Activated CD4-positive, alpha-beta T cell treated with anti-CD3 and anti-CD28 coated beads, Interleukin-2, amount 10 ng/mL, durations not matched to agents 7 days and 5 days (primary cell): ENCODE measurements at regions not wholly inside any gene's neighbourhood (a gene's known extent, or its start where the extent isn't known, plus 50 kb on each side); places are given as distances from the start of the nearest gene placed in this dataset.
"Not testable (repeated sequence)": the region's sequence is repeated elsewhere in the genome, so short reads cannot be mapped to it uniquely, and the experiment has no call there.

ENCODE experiments used
- CTCF ChIA-PET: fragments of 350-600 bp; sonication (Branson Sonifier 250); formaldehyde crosslinking; loops from one replicate; lab custom pipeline; 2021; ENCODE audit warnings: antibody characterized with exemption; lab: Charles Lee
- POLR2A ChIA-PET: fragments of 350-600 bp; sonication (Branson Sonifier 250); formaldehyde crosslinking; loops from one replicate; lab custom pipeline; 2021; ENCODE audit warnings: antibody characterized with exemption; lab: Charles Lee
- DNase-seq: peaks from one replicate; pipeline ENCODE4 v3.0.0-alpha.2; 2020
- H3K27ac Mint-ChIP-seq: one replicate; pipeline ENCODE4 v1.8.0; 2021; ENCODE audit warnings: mild to moderate bottlenecking, moderate library complexity, mixed read lengths
- H3K27me3 Mint-ChIP-seq: one replicate; pipeline ENCODE4 v1.8.0; 2021; ENCODE audit warnings: mixed read lengths
- H3K36me3 Mint-ChIP-seq: one replicate; pipeline ENCODE4 v1.8.0; 2021; ENCODE audit warnings: low read depth, mixed read lengths
- H3K4me1 Mint-ChIP-seq: one replicate; pipeline ENCODE4 v1.8.0; 2021; ENCODE audit warnings: mixed read lengths
- H3K4me3 Mint-ChIP-seq: one replicate; pipeline ENCODE4 v1.8.0; 2021; ENCODE audit warnings: mild to moderate bottlenecking, moderate library complexity, mixed read lengths
- H3K9me3 Mint-ChIP-seq: one replicate; pipeline ENCODE4 v1.8.0; 2021; ENCODE audit warnings: mixed read lengths

DNA sequence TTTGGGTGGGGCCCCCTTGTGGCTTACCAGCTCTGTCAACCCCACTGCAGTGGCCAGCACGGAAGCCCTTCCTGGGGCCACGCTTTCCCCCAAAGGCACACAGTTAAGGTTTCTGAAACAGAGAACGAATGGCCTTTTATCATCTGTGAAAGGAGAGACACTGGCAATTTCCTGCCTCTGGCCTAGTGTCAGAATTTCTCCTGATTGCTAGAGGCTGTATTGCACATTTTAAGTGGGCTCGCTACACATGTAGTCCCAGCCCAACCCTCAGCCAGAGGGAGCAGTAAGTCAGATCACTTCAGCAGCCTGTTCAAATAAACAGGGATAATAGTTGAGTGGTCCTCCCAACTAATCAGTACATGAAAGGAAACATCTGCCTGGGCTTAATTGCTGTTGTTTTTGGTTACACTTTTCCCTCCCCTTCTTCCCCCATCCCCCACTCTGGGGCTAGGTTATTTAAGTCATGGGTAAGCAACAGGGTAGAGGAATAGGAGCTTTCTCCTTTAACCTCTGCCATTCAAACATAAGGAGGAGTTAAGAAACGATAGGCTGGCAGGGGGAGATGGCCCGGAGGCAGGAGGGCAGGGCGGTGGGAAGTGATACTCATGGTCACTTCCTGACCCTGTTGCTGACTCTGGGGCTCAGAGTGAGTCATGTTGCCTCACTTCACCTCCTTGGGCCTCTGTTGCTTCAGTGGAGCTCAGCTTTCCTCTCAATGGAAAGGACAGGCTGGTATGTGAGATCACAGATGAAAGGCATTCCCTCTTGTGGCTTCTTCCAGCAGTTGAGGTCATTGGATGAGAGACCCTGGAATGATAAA lies 89.3 kb upstream of the IKBKE start:
- CTCF ChIA-PET, H3K9me3 Mint-ChIP-seq, H3K27me3 Mint-ChIP-seq, H3K36me3 Mint-ChIP-seq, POLR2A ChIA-PET, H3K4me3 Mint-ChIP-seq, H3K4me1 Mint-ChIP-seq: not testable (repeated sequence)
- peak; percentile 10 for DNase-seq
- peak overlapping the region; percentile 85 for H3K27ac Mint-ChIP-seq

GRCh38 chr1:206384029-206384807 lies 86.1 kb upstream of the IKBKE start:
- H3K36me3 Mint-ChIP-seq, H3K4me1 Mint-ChIP-seq, POLR2A ChIA-PET, H3K4me3 Mint-ChIP-seq, H3K9me3 Mint-ChIP-seq, CTCF ChIA-PET, H3K27me3 Mint-ChIP-seq: not testable (repeated sequence)
- H3K27ac Mint-ChIP-seq: peak overlapping the region; percentile 36
- DNase-seq: peak; percentile 54

DNA sequence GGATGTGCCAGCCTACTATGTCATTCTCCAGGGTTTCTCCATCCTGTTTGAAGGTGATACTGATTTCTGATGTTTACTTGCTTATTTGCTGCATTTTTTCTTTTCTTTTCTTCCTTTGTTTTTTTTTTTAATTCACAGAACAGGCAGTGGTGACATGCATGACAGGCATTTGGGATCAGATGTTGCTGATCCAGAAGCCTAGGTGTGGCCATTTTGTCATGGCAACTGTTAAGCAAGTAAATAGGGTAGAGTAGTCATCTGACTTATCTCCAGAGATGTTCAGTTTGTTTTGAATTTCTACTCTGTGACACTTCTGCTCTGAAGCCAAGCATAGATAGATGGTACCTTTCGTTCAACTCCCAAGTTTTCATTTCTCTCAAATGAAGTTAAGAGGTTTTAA lies 85.4 kb upstream of the IKBKE start:
- CTCF ChIA-PET, DNase-seq, H3K27me3 Mint-ChIP-seq, POLR2A ChIA-PET, H3K27ac Mint-ChIP-seq, H3K9me3 Mint-ChIP-seq, H3K36me3 Mint-ChIP-seq, H3K4me1 Mint-ChIP-seq, H3K4me3 Mint-ChIP-seq: not testable (repeated sequence)

GRCh38 chr1:206387631-206388030 lies 82.6 kb upstream of the IKBKE start:
- H3K9me3 Mint-ChIP-seq, H3K27me3 Mint-ChIP-seq, CTCF ChIA-PET, H3K27ac Mint-ChIP-seq, H3K4me1 Mint-ChIP-seq, DNase-seq, POLR2A ChIA-PET, H3K4me3 Mint-ChIP-seq, H3K36me3 Mint-ChIP-seq: not testable (repeated sequence)

- CTCF ChIA-PET, H3K4me1 Mint-ChIP-seq, H3K9me3 Mint-ChIP-seq, H3K36me3 Mint-ChIP-seq, H3K27me3 Mint-ChIP-seq, DNase-seq, H3K4me3 Mint-ChIP-seq, POLR2A ChIA-PET, H3K27ac Mint-ChIP-seq: not testable (repeated sequence)
These were observed 78.4 kb upstream of the IKBKE start for GRCh38 chr1:206391903-206392302.

GRCh38 chr1:206397501-206397900 lies 72.8 kb upstream of the IKBKE start:
- H3K4me3 Mint-ChIP-seq, POLR2A ChIA-PET, H3K4me1 Mint-ChIP-seq, H3K27ac Mint-ChIP-seq, DNase-seq, H3K27me3 Mint-ChIP-seq, CTCF ChIA-PET, H3K9me3 Mint-ChIP-seq, H3K36me3 Mint-ChIP-seq: not testable (repeated sequence)

GRCh38 chr1:206398261-206398660 lies 72.0 kb upstream of the IKBKE start:
- H3K9me3 Mint-ChIP-seq, H3K27me3 Mint-ChIP-seq, H3K27ac Mint-ChIP-seq, H3K4me1 Mint-ChIP-seq, H3K36me3 Mint-ChIP-seq, CTCF ChIA-PET, DNase-seq, POLR2A ChIA-PET, H3K4me3 Mint-ChIP-seq: not testable (repeated sequence)

DNA sequence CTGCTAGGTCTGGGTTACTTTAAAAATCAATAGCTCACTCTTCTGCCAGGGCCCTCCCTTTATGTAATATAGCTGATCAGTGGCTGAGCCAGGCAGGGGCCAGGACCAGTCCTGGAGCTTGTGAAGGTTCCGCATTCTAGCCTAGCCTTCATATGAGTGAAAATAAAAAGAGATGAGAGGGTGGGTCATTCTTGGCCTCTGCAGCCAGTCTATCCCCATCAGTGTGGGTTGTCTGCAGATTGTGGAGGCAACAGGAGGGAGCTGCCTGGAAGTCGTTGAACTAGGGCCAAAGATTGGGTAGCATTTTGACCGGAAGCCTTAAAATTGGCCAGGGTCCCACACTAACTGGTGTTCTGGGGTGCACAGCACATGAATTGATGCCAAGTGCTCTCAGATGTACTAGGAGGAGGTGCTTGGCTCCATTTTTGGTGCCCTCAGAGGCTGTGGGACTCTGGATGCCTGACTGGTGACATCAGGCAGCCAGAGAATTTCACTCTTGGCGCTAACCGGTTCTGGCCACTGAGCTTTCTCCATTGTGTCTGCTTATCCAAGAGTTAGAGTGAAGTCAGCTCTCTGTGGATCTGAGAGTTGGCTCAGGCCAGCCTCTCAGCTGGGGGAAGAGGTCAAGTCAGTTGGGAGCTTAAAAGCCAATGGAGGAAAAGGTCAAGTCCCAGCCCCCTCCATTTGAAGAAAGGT lies 66.5 kb upstream of the IKBKE start:
- CTCF ChIA-PET, H3K4me3 Mint-ChIP-seq, POLR2A ChIA-PET, H3K36me3 Mint-ChIP-seq, H3K27me3 Mint-ChIP-seq, H3K4me1 Mint-ChIP-seq, H3K27ac Mint-ChIP-seq, DNase-seq, H3K9me3 Mint-ChIP-seq: not testable (repeated sequence)

- H3K4me3 Mint-ChIP-seq, H3K9me3 Mint-ChIP-seq, H3K36me3 Mint-ChIP-seq, H3K4me1 Mint-ChIP-seq, H3K27me3 Mint-ChIP-seq, CTCF ChIA-PET, DNase-seq, H3K27ac Mint-ChIP-seq, POLR2A ChIA-PET: not testable (repeated sequence)
These were observed 65.8 kb upstream of the IKBKE start for GRCh38 chr1:206404309-206405027.

DNA sequence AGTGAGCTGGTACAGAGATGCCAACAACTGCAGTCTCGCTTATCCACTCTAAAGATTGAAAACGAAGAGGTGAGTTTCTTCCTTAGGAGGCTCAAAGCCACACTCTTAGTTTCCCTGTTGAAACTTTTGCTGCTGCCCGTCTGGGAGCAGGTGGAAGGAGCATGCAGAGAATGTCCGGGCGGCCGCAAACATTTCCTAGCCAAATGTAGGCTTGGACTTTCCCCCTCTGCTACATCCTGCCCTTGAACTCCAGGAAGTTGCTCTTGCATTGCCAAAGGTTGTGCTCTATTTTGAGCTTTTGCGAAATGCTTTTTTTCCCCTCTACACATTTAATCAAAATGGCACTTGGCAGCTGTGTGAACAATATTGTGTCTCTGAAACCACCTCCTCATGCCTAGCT lies 65.0 kb upstream of the IKBKE start:
- POLR2A ChIA-PET, DNase-seq, CTCF ChIA-PET, H3K27ac Mint-ChIP-seq, H3K9me3 Mint-ChIP-seq, H3K4me3 Mint-ChIP-seq, H3K36me3 Mint-ChIP-seq, H3K27me3 Mint-ChIP-seq, H3K4me1 Mint-ChIP-seq: not testable (repeated sequence)

DNA sequence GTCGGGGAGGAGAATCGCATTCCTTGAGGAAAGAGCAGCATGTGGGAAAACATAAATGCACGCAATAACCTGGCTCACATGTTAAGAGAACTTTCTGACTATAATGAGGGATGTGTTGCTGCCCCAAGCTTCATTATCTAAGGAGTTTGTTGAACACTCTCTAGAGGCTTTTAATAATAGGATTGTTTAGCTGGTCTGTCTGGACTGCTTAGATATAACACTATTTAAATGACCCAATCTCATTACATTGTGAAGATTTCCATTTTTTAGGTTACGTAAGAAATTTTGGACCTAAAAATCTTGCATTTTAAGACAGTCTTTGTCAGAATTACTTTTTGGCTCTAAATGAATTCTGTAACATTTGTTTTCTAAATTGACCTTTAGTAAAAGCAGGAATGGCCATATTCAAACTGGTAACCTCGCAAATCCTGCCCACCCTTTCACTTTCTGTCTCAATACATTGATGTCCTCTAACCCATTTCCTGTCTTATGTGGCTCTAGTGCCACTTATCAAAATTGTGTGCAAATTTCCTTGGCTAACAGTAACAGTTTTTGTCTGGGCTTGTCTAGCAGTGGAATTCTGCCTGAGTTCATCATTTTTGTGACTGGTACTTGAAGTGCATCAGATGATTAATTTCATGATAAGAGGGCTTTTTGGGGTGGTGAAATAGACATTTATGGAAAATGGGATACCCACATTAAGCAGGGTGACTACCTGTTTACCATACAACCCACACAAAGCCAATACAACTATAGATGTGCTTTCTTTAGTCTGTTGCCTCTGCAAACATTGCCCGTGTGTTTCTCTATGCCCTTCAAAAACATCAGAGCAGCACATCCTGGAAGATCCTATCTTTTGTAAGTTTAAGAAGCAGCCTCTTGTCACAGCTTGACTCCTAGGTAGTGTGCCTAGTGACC lies 61.6 kb upstream of the IKBKE start:
- CTCF ChIA-PET: not testable (repeated sequence)

GRCh38 chr1:206411321-206411720 lies 59.0 kb upstream of the IKBKE start:
- ChIA-PET CTCF (no interaction called here), POLR2A (no interaction called here)
- no peaks in the 10 kb centered on the region for H3K27me3 Mint-ChIP-seq
- DNase-seq: no peak
- H3K9me3 Mint-ChIP-seq: no peaks in the 10 kb centered on the region
- no peak overlapping the region for H3K27ac Mint-ChIP-seq
- H3K4me3 Mint-ChIP-seq: no peak overlapping the region
- no peaks in the 10 kb centered on the region for H3K4me1 Mint-ChIP-seq
- H3K36me3 Mint-ChIP-seq: peaks cover 11% of the 10 kb centered on the region

More for the DNA sequence above, 61.6 kb upstream of the IKBKE start:
- H3K4me3 Mint-ChIP-seq, DNase-seq, H3K36me3 Mint-ChIP-seq, POLR2A ChIA-PET, H3K4me1 Mint-ChIP-seq, H3K27ac Mint-ChIP-seq, H3K9me3 Mint-ChIP-seq, H3K27me3 Mint-ChIP-seq: not testable (repeated sequence)
